Ramos (cell line): ENCODE measurements at regions not wholly inside any gene's neighbourhood (a gene's known extent, or its start where the extent isn't known, plus 50 kb on each side); places are given as distances from the start of the nearest gene placed in this dataset.

Experiments used
- in situ Hi-C: fragments of 300-500 bp; cut with MboI; formaldehyde crosslinking; loops from one replicate; pipeline ENCODE4 v1.14.3; 2022; ENCODE audit warnings: low sequenced_read_pairs; ENCODE audit not compliant: unreplicated experiment

GRCh38 chr6:91149956-91150705 is 563.3 kb upstream of the MAP3K7 start:
- in situ Hi-C loops, result no loop called here

GRCh38 chr6:91149246-91149955 is 562.5 kb upstream of the MAP3K7 start:
- in situ Hi-C loops, result no loop called here

- in situ Hi-C loops, result no loop called here
Measured at GRCh38 chr6:91144126-91144525, 557.3 kb upstream of the MAP3K7 start.

GRCh38 chr6:91142154-91142553 is 555.3 kb upstream of the MAP3K7 start:
- in situ Hi-C loops, result no loop called here

- in situ Hi-C loops, result no loop called here
Measured at GRCh38 chr6:91141346-91141745, 554.5 kb upstream of the MAP3K7 start.

GRCh38 chr6:91140449-91140848 is 553.6 kb upstream of the MAP3K7 start:
- in situ Hi-C loops, result no loop called here

GRCh38 chr6:91137286-91137685 is 550.4 kb upstream of the MAP3K7 start:
- in situ Hi-C loops, result no loop called here

GRCh38 chr6:91135406-91136103 is 548.7 kb upstream of the MAP3K7 start:
- in situ Hi-C loops, result no loop called here

GRCh38 chr6:91132461-91132860 is 545.6 kb upstream of the MAP3K7 start:
- in situ Hi-C loops, result no loop called here

- in situ Hi-C loops, result no loop called here
Measured at GRCh38 chr6:91130126-91130525, 543.3 kb upstream of the MAP3K7 start.

- in situ Hi-C loops, result no loop called here
Measured at GRCh38 chr6:91127752-91128151, 540.9 kb upstream of the MAP3K7 start.

GRCh38 chr6:91126876-91127275 is 540.0 kb upstream of the MAP3K7 start:
- in situ Hi-C loops, result no loop called here

GRCh38 chr6:91117550-91117949 is 530.7 kb upstream of the MAP3K7 start:
- in situ Hi-C loops, result no loop called here

GRCh38 chr6:91114123-91114708 is 527.3 kb upstream of the MAP3K7 start:
- in situ Hi-C loops, result no loop called here

GRCh38 chr6:91106083-91106482 is 519.2 kb upstream of the MAP3K7 start:
- in situ Hi-C loops, result no loop called here

- in situ Hi-C loops, result no loop called here
Measured at GRCh38 chr6:91105532-91105931, 518.7 kb upstream of the MAP3K7 start.

GRCh38 chr6:91099479-91099878 is 512.6 kb upstream of the MAP3K7 start:
- in situ Hi-C loops, result loop anchor here (25.0 kb wide), 1 partner anchor 1538 kb away; no protein-coding TSS in a partner anchor

GRCh38 chr6:91098006-91098405 is 511.1 kb upstream of the MAP3K7 start:
- in situ Hi-C loops, result loop anchor here (25.0 kb wide), 1 partner anchor 1539 kb away; no protein-coding TSS in a partner anchor

GRCh38 chr6:91097364-91097763 is 510.5 kb upstream of the MAP3K7 start:
- in situ Hi-C loops, result loop anchor here (25.0 kb wide), 1 partner anchor 1540 kb away; no protein-coding TSS in a partner anchor

- in situ Hi-C loops, result loop anchor here (25.0 kb wide), 1 partner anchor 1542 kb away; no protein-coding TSS in a partner anchor
Measured at GRCh38 chr6:91094806-91095475, 508.1 kb upstream of the MAP3K7 start.
